GM18498 (cell line): ENCODE measurements at regions not wholly inside any gene's neighbourhood (a gene's known extent, or its start where the extent isn't known, plus 50 kb on each side); places are given as distances from the start of the nearest gene placed in this dataset.
"Not testable (repeated sequence)": the region's sequence is repeated elsewhere in the genome, so short reads cannot be mapped to it uniquely, and the experiment has no call there.

Experiments
- ATAC-seq: cut with Tn5 transposase; IDR thresholded peaks from one replicate; pipeline ENCODE4 v1.9.1; 2021; ENCODE audit warnings: mild to moderate bottlenecking, moderate library complexity; ENCODE audit not compliant: unreplicated experiment

- ATAC-seq: no peak
Measured at GRCh38 chr6:103455275-103455674, 1404.4 kb downstream of the HACE1 start.

GRCh38 chr6:103409475-103409874 lies 1450.2 kb downstream of the HACE1 start:
- ATAC-seq: no peak

- no peak for ATAC-seq
Measured at GRCh38 chr6:103405321-103405720, 1454.4 kb downstream of the HACE1 start.

- no peak for ATAC-seq
Measured at GRCh38 chr6:103404799-103405198, 1454.9 kb downstream of the HACE1 start.

- ATAC-seq: no peak
Measured at GRCh38 chr6:103396768-103397167, 1463.0 kb downstream of the HACE1 start.

GRCh38 chr6:103379272-103379671 lies 1480.4 kb downstream of the HACE1 start:
- no peak for ATAC-seq

GRCh38 chr6:103367212-103367611 lies 1492.5 kb downstream of the HACE1 start:
- ATAC-seq: no peak

- ATAC-seq: no peak
Measured at GRCh38 chr6:103356531-103356930, 1503.2 kb downstream of the HACE1 start.

- no peak for ATAC-seq
Measured at GRCh38 chr6:103344554-103345163, 1515.1 kb downstream of the HACE1 start.

- no peak for ATAC-seq
Measured at GRCh38 chr6:103335412-103335811, 1524.3 kb downstream of the HACE1 start.

- ATAC-seq: no peak
Measured at GRCh38 chr6:103326760-103327757, 1532.7 kb downstream of the HACE1 start.

- ATAC-seq: no peak
Measured at GRCh38 chr6:103313432-103313831, 1546.3 kb downstream of the HACE1 start.

- ATAC-seq: not testable (repeated sequence)
Measured at GRCh38 chr6:103294376-103294775, 1565.3 kb downstream of the HACE1 start.

GRCh38 chr6:103284835-103285234 lies 1574.9 kb downstream of the HACE1 start:
- no peak for ATAC-seq

GRCh38 chr6:103280417-103280816 lies 1579.3 kb downstream of the HACE1 start:
- ATAC-seq: no peak

GRCh38 chr6:103277936-103278335 lies 1581.8 kb downstream of the HACE1 start:
- ATAC-seq: no peak

GRCh38 chr6:103273048-103273447 lies 1586.7 kb downstream of the HACE1 start:
- ATAC-seq: no peak

- ATAC-seq: no peak
Measured at GRCh38 chr6:103269581-103269980, 1590.1 kb downstream of the HACE1 start.

GRCh38 chr6:103268335-103268734 lies 1591.4 kb downstream of the HACE1 start:
- no peak for ATAC-seq

GRCh38 chr6:103264020-103264419 lies 1595.7 kb downstream of the HACE1 start:
- ATAC-seq: no peak

GRCh38 chr6:103255132-103255531 lies 1604.6 kb downstream of the HACE1 start:
- ATAC-seq: no peak

- ATAC-seq: no peak
Measured at GRCh38 chr6:103236923-103237322, 1622.8 kb downstream of the HACE1 start.
